HL-60 (cell line): ENCODE measurements at regions not wholly inside any gene's neighbourhood (a gene's known extent, or its start where the extent isn't known, plus 50 kb on each side); places are given as distances from the start of the nearest gene placed in this dataset.

Experiments used
- DNase-seq, 2 experiments: peaks; one replicate each; pipeline ENCODE4 v3.0.0-alpha.2; 2010 to 2020; ENCODE audit warnings: low read depth in 1 of 2, low spot score in 1 of 2
- H3K27ac ChIP-seq: fragments of 250-450 bp; sonication (Bioruptor Pico); replicated peaks from 2 replicates; pipeline ENCODE4 v1.5.1; 2020; ENCODE audit warnings: mild to moderate bottlenecking, moderate library complexity
- H3K27me3 ChIP-seq: fragments of 250-450 bp; sonication (Bioruptor Pico); 2 replicates; pipeline ENCODE4 v1.5.1; 2021; ENCODE audit warnings: mild to moderate bottlenecking, moderate library complexity; ENCODE audit not compliant: insufficient read depth, poor library complexity, severe bottlenecking
- H3K4me3 ChIP-seq: replicated peaks from 2 replicates; pipeline ENCODE4 v1.5.1; 2011; ENCODE audit warnings: mild to moderate bottlenecking, control low read depth, low read length; ENCODE audit not compliant: insufficient read depth
- GABPA ChIP-seq: IDR thresholded peaks from 2 replicates; pipeline ENCODE4 v1.6.1; 2012; ENCODE audit warnings: low read depth
- POLR2AphosphoS5 ChIP-seq: IDR thresholded peaks from 2 replicates; pipeline ENCODE4 v1.6.1; 2012; ENCODE audit warnings: low read depth
- SPI1 ChIP-seq: IDR thresholded peaks from 2 replicates; pipeline ENCODE4 v1.6.1; 2012; ENCODE audit warnings: low read depth, mild to moderate bottlenecking, borderline replicate concordance
- TF ChIP-seq, protein P1 (sequence below): IDR thresholded peaks from 2 replicates; pipeline ENCODE4 v1.6.1; 2012; ENCODE audit warnings: low read depth; ENCODE audit not compliant: insufficient replicate concordance
- TF ChIP-seq, protein P2 (sequence below): IDR thresholded peaks from one replicate; pipeline ENCODE4 v1.5.1; 2011; ENCODE audit warnings: low read length, control low read depth, inconsistent platforms; ENCODE audit not compliant: insufficient read depth

DNA sequence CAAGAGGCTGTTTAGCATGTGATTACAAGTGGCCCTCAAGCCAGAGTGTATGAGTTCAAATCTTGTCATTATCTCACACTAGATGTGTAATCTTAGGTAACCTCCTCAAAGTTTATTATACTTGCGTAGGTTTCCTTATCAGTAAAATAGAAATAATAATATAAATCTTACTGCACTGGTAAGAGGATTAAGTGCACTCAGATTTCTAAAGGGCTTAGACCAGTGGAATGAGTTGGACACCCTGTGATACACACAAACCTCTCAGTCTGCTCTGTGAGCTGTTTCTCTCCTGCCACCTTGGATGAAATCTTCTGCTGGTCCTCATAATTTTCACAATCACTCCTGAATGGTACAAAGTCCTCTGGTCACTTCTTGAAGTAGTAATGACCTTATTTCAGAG, 145.4 kb upstream of the ZNF516 start:
- Histone ChIP-seq H3K27me3 (no peaks in the 10 kb centered on the region), H3K27ac (no peak overlapping the region), H3K4me3 (no peak overlapping the region)
- DNase-seq, result no peak
- TF ChIP-seq, protein P1, sequence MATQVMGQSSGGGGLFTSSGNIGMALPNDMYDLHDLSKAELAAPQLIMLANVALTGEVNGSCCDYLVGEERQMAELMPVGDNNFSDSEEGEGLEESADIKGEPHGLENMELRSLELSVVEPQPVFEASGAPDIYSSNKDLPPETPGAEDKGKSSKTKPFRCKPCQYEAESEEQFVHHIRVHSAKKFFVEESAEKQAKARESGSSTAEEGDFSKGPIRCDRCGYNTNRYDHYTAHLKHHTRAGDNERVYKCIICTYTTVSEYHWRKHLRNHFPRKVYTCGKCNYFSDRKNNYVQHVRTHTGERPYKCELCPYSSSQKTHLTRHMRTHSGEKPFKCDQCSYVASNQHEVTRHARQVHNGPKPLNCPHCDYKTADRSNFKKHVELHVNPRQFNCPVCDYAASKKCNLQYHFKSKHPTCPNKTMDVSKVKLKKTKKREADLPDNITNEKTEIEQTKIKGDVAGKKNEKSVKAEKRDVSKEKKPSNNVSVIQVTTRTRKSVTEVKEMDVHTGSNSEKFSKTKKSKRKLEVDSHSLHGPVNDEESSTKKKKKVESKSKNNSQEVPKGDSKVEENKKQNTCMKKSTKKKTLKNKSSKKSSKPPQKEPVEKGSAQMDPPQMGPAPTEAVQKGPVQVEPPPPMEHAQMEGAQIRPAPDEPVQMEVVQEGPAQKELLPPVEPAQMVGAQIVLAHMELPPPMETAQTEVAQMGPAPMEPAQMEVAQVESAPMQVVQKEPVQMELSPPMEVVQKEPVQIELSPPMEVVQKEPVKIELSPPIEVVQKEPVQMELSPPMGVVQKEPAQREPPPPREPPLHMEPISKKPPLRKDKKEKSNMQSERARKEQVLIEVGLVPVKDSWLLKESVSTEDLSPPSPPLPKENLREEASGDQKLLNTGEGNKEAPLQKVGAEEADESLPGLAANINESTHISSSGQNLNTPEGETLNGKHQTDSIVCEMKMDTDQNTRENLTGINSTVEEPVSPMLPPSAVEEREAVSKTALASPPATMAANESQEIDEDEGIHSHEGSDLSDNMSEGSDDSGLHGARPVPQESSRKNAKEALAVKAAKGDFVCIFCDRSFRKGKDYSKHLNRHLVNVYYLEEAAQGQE, result no peak
- no peak for TF ChIP-seq POLR2AphosphoS5

DNA sequence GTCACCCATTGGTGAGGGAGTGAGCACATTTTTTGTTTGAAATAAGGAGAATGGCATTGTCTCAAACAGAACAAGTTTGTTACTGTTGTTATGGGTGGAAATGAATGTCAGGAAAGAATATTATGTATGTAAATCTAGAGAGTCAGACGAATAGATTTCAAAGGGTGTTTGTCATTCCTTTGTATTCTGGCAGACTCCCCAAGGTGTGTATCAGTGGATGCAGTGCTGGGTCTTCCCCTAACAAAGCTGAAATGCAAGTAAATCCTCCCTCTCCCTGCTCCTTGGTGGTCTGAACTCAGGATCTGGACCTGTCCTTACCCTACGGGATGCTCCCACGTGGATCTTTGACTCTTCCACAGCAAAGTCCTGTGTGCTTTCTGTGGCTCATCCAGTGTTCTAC, 139.5 kb upstream of the ZNF516 start:
- Histone ChIP-seq H3K4me3 (no peak overlapping the region), H3K27ac (no peak overlapping the region), H3K27me3 (no peaks in the 10 kb centered on the region)
- TF ChIP-seq SPI1, result no peak
- TF ChIP-seq, protein P1, result no peak
- TF ChIP-seq GABPA, result no peak
- no peak for TF ChIP-seq POLR2AphosphoS5
- TF ChIP-seq, protein P2, sequence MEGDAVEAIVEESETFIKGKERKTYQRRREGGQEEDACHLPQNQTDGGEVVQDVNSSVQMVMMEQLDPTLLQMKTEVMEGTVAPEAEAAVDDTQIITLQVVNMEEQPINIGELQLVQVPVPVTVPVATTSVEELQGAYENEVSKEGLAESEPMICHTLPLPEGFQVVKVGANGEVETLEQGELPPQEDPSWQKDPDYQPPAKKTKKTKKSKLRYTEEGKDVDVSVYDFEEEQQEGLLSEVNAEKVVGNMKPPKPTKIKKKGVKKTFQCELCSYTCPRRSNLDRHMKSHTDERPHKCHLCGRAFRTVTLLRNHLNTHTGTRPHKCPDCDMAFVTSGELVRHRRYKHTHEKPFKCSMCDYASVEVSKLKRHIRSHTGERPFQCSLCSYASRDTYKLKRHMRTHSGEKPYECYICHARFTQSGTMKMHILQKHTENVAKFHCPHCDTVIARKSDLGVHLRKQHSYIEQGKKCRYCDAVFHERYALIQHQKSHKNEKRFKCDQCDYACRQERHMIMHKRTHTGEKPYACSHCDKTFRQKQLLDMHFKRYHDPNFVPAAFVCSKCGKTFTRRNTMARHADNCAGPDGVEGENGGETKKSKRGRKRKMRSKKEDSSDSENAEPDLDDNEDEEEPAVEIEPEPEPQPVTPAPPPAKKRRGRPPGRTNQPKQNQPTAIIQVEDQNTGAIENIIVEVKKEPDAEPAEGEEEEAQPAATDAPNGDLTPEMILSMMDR, result no peak
- DNase-seq, result no peak

DNA sequence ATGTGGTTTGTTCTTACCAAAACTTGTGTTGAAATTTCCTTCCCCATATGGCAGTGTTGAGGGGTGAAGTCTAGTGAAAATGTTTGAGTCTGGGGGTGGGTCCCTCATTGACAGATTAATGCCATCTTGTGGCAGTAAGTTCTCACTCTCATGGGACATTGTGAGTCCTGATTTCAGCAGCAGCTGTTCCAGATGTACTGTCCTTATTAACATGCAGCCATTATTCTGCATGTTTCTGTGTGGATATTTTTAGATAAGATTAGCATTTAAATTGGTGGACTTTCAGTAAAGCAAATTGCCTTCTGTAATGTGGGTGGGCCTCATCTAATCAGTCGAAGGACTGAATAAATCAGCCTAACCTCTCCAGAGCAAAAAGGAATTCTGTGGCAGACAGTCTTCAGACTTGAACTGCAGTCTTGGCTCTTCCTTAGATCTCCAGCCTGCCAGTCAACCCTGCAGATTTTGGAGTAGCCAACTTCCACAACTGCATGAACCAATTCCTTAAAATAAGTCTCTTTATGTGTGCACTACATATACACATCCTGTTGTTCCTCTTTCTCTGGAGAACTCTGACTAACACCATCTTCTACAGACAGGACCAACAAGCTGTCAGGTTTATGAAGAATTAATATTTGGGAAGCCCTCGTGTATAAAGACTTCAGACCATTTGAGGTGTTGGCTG, 138.7 kb upstream of the ZNF516 start:
- TF ChIP-seq GABPA (no peak), SPI1 (no peak), POLR2AphosphoS5 (no peak)
- TF ChIP-seq, protein P1, result no peak
- TF ChIP-seq, protein P2, result no peak
- H3K27ac ChIP-seq, result no peak overlapping the region
- no peak overlapping the region for H3K4me3 ChIP-seq
- peak in 1 of 2 experiments; percentile 52 for DNase-seq
- no peaks in the 10 kb centered on the region for H3K27me3 ChIP-seq
